Ascending aorta (tissue), 2 donors: ENCODE measurements at regions not wholly inside any gene's neighbourhood (a gene's known extent, or its start where the extent isn't known, plus 50 kb on each side); places are given as distances from the start of the nearest gene placed in this dataset.

ENCODE experiments used
- DNase-seq, 2 donors: peaks; one replicate each; pipeline ENCODE4 v3.0.0-alpha.2; 2019; ENCODE audit warnings: low spot score in 2 of 2
- H3K27ac ChIP-seq, 2 donors: fragments of 200-600 bp; sonication (generic); one replicate each; pipeline ENCODE4 v1.5.1; 2016 to 2017; ENCODE audit warnings: mild to moderate bottlenecking in 1 of 2
- H3K27me3 ChIP-seq: fragments of 200-600 bp; sonication (generic); one replicate; pipeline ENCODE4 v1.5.1; 2017
- H3K36me3 ChIP-seq, 2 donors: fragments of 200-600 bp; sonication (generic); one replicate each; pipeline ENCODE4 v1.5.1; 2016
- H3K4me1 ChIP-seq, 2 donors: fragments of 200-600 bp; sonication (generic); one replicate each; pipeline ENCODE4 v1.5.1; 2016 to 2017; ENCODE audit warnings: mild to moderate bottlenecking in 1 of 2
- H3K4me3 ChIP-seq, 2 donors: fragments of 200-600 bp; sonication (generic); one replicate each; pipeline ENCODE4 v1.5.1; 2016 to 2017; ENCODE audit warnings: mild to moderate bottlenecking in 1 of 2
- H3K9me3 ChIP-seq, 2 donors: fragments of 200-600 bp; sonication (generic); one replicate each; pipeline ENCODE4 v1.5.1; 2016
- intact Hi-C: fragments of 100-400 bp; cut with DNase I; formaldehyde crosslinking; loops from one replicate; pipeline ENCODE4 v1.15.1; 2023
- TF ChIP-seq, protein P1 (sequence below), 3 experiments: fragments of 200-600 bp in 2 of 3; fragments of 450-650 bp in 1 of 3; sonication (generic) in 2 of 3; IDR thresholded peaks; one replicate each; pipeline ENCODE4 v1.5.1; 2016 to 2019; ENCODE audit warnings: antibody characterized with exemption in 3 of 3, mild to moderate bottlenecking in 1 of 3, moderate library complexity in 1 of 3

DNA sequence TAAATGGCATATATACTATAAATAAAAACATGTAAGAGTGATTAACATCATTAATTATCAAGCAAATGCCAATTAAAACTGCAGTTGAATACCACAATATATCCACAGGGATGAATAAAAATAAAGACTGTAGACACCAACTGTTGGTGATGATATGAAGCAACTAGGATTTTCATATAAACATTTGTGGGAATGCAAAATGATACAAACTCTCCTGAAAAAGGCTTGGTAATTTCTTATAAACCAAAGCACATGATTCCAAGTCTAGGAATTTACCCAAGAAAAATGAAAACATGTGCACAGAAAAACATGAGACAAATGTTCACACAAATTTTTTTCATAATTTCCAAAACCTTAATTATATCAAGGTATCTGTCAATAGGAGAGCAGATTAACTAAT lies 448.1 kb downstream of the ETV1 start:
- TF ChIP-seq, protein P1, sequence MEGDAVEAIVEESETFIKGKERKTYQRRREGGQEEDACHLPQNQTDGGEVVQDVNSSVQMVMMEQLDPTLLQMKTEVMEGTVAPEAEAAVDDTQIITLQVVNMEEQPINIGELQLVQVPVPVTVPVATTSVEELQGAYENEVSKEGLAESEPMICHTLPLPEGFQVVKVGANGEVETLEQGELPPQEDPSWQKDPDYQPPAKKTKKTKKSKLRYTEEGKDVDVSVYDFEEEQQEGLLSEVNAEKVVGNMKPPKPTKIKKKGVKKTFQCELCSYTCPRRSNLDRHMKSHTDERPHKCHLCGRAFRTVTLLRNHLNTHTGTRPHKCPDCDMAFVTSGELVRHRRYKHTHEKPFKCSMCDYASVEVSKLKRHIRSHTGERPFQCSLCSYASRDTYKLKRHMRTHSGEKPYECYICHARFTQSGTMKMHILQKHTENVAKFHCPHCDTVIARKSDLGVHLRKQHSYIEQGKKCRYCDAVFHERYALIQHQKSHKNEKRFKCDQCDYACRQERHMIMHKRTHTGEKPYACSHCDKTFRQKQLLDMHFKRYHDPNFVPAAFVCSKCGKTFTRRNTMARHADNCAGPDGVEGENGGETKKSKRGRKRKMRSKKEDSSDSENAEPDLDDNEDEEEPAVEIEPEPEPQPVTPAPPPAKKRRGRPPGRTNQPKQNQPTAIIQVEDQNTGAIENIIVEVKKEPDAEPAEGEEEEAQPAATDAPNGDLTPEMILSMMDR (IDR thresholded peaks at IDR 0.05) = no peak
- Histone ChIP-seq H3K27ac (no peak overlapping the region), H3K36me3 (no peaks in the 10 kb centered on the region), H3K4me1 (no peaks in the 10 kb centered on the region), H3K9me3 (no peaks in the 10 kb centered on the region), H3K4me3 (no peak overlapping the region), H3K27me3 (no peaks in the 10 kb centered on the region)
- intact Hi-C loops = no loop called here
- no peak for DNase-seq

DNA sequence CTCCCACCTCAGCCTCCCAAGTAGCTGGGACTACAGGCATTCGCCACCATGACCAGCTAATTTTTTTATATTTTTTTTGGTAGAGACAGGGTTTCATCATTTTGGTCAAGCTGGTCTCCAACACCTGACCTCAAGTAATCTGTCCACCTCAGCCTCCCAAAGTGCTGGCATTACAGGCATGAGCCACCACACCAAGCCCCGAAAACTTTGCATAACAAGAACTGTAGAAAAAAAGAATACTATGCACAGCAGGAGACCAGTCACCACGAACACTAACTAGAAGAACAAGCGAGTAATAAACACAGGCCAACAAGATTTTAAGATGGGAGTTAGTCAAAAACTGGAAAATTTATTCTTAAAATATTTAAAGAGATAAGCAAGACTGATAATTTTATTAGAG lies 447.0 kb downstream of the ETV1 start:
- Histone ChIP-seq H3K4me1 (no peaks in the 10 kb centered on the region), H3K27ac (no peak overlapping the region), H3K36me3 (no peaks in the 10 kb centered on the region), H3K9me3 (no peaks in the 10 kb centered on the region), H3K4me3 (no peak overlapping the region), H3K27me3 (no peaks in the 10 kb centered on the region)
- TF ChIP-seq, protein P1 (IDR thresholded peaks at IDR 0.05) = no peak
- DNase-seq = no peak
- intact Hi-C loops = no loop called here

DNA sequence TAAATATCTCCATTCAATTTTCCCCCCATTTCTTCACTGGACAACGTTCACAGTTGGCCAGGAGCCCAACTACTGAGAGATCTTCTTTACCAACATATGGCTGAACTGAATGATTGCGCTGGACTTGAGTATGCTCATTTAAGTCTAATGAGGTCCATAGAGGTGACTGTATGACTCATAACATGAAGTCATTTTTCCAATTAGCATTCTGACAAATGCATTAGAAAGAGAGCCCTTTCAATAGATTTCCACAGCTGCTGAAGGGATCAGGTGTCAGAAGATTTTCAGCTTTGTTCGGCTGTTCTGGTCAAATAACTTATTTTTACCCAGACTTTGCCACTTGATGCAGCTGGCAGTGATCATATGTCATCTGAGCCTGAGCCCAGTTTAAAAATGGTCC lies 438.0 kb downstream of the ETV1 start:
- Histone ChIP-seq H3K4me1 (no peaks in the 10 kb centered on the region), H3K27ac (no peak overlapping the region), H3K4me3 (no peak overlapping the region), H3K36me3 (no peaks in the 10 kb centered on the region), H3K9me3 (no peaks in the 10 kb centered on the region), H3K27me3 (no peaks in the 10 kb centered on the region)
- TF ChIP-seq, protein P1 (IDR thresholded peaks at IDR 0.05) = no peak
- no peak for DNase-seq
- intact Hi-C loops = no loop called here

DNA sequence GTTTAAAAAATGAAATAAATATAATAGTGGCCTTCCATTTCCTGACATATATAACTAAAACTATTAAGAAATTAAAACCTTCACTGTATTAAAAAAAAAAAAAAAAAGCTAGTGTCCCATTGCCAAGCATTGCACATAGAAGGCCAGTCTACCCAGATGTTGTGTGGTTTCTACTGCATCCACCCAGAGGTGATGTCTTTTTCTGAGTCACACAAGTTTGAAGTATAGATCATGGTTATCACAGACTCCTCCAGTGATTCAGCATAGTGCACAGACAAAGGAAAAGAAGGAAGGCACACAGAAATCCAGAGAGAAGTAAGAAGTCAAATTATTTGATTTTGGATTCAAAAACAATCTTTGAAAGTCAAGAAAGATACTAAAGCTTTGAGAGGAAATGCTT lies 429.0 kb downstream of the ETV1 start:
- intact Hi-C loops = no loop called here

DNA sequence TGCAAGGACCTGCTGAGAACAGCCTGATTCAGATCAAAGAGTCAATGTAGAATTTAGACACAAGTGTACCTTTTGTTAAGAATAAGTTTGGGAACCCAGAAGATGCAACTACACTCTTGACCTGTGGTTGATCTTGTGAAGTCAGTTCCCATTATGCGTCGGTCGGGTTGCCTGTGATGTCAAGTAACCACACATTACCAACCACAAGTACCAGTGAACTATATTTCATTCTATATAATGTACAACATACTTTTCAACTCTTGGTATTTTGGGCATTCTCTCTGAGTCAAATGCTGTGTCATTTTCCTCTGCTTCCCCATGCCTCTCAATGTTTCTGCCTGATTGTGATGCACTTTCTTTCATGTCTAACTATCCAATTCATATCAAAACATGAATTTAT lies 426.2 kb downstream of the ETV1 start:
- H3K9me3 ChIP-seq = no peaks in the 10 kb centered on the region
- no peak overlapping the region for H3K4me3 ChIP-seq
- H3K36me3 ChIP-seq = no peaks in the 10 kb centered on the region
- no peak for DNase-seq
- intact Hi-C loops = no loop called here
- TF ChIP-seq, protein P1 (IDR thresholded peaks at IDR 0.05) = no peak
- no peak overlapping the region for H3K27ac ChIP-seq
- H3K27me3 ChIP-seq = no peaks in the 10 kb centered on the region
- no peaks in the 10 kb centered on the region for H3K4me1 ChIP-seq

More for the DNA sequence above, 429.0 kb downstream of the ETV1 start:
- no peaks in the 10 kb centered on the region for H3K9me3 ChIP-seq
- no peaks in the 10 kb centered on the region for H3K4me1 ChIP-seq
- DNase-seq = no peak
- no peaks in the 10 kb centered on the region for H3K27me3 ChIP-seq
- H3K4me3 ChIP-seq = no peak overlapping the region
- no peak overlapping the region for H3K27ac ChIP-seq
- no peaks in the 10 kb centered on the region for H3K36me3 ChIP-seq
- TF ChIP-seq, protein P1 (IDR thresholded peaks at IDR 0.05) = no peak

DNA sequence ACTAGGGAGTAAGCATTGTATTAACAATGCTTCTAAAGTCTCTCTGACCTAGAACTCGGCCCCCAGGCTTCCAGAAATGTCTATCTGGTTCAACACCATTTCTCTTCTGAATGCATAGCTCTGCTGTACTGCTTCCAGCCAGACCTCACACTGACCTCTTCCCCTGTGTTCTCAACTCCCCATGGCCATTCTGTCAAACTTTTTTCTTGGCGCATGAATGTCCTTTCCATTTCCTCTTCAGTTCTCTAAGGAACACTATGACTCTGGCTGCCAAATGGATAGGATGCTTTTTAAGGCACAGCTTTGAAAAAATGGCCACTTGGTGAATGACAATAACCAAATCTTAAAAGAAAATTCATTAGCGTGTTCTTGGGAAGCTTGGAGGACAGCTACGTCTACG lies 425.8 kb downstream of the ETV1 start:
- Histone ChIP-seq H3K4me3 (no peak overlapping the region), H3K36me3 (no peaks in the 10 kb centered on the region), H3K27me3 (no peaks in the 10 kb centered on the region), H3K4me1 (no peaks in the 10 kb centered on the region), H3K9me3 (no peaks in the 10 kb centered on the region), H3K27ac (no peak overlapping the region)
- intact Hi-C loops = no loop called here
- no peak for DNase-seq
- TF ChIP-seq, protein P1 (IDR thresholded peaks at IDR 0.05) = no peak
